Type B pancreatic cell (in vitro differentiated cells): ENCODE measurements at regions not wholly inside any gene's neighbourhood (a gene's known extent, or its start where the extent isn't known, plus 50 kb on each side); places are given as distances from the start of the nearest gene placed in this dataset.

Experiments
- DNase-seq: peaks from one replicate; pipeline ENCODE4 v3.0.0; 2021; ENCODE audit warnings: mixed read lengths; ENCODE audit not compliant: unreplicated experiment; ENCODE audit errors: extremely low spot score
- H3K27ac Mint-ChIP-seq: 2 replicates; pipeline ENCODE4 v1.8.0; 2021; ENCODE audit warnings: mild to moderate bottlenecking, mixed read lengths
- H3K27me3 Mint-ChIP-seq: 2 replicates; pipeline ENCODE4 v1.8.0; 2021; ENCODE audit warnings: mixed read lengths
- H3K36me3 Mint-ChIP-seq: 2 replicates; pipeline ENCODE4 v1.8.0; 2021; ENCODE audit warnings: mixed read lengths
- H3K4me1 Mint-ChIP-seq: one replicate; pipeline ENCODE4 v1.8.0; 2021; ENCODE audit warnings: mixed read lengths; ENCODE audit not compliant: unreplicated experiment
- H3K4me3 Mint-ChIP-seq: 2 replicates; pipeline ENCODE4 v1.8.0; 2021; ENCODE audit warnings: mild to moderate bottlenecking, mixed read lengths
- H3K9me3 Mint-ChIP-seq: 2 replicates; pipeline ENCODE4 v1.8.0; 2021; ENCODE audit warnings: mixed read lengths
- CTCF ChIP-seq: fragments of 200-600 bp; sonication (generic); conservative IDR thresholded peaks from 2 replicates; pipeline ENCODE4 v1.5.0; 2021; ENCODE audit warnings: antibody characterized with exemption, mild to moderate bottlenecking

GRCh38 chr6:163648868-163649267, 234.3 kb downstream of the QKI start:
- Mint-ChIP-seq H3K36me3 (no peaks in the 10 kb centered on the region), H3K4me3 (no peak overlapping the region), H3K27ac (no peak overlapping the region), H3K27me3 (peaks cover 8% of the 10 kb centered on the region), H3K9me3 (no peaks in the 10 kb centered on the region), H3K4me1 (peaks cover 10% of the 10 kb centered on the region)
- DNase-seq = no peak
- no peak for TF ChIP-seq CTCF

- no peak overlapping the region for H3K4me3 Mint-ChIP-seq
- no peak for DNase-seq
- H3K4me1 Mint-ChIP-seq = peaks cover 10% of the 10 kb centered on the region
- H3K27ac Mint-ChIP-seq = no peak overlapping the region
- no peaks in the 10 kb centered on the region for H3K9me3 Mint-ChIP-seq
- no peak for TF ChIP-seq CTCF
- no peaks in the 10 kb centered on the region for H3K36me3 Mint-ChIP-seq
- H3K27me3 Mint-ChIP-seq = peaks cover 8% of the 10 kb centered on the region
Observed at GRCh38 chr6:163647624-163648023, 233.1 kb downstream of the QKI start.

- H3K36me3 Mint-ChIP-seq = no peaks in the 10 kb centered on the region
- H3K4me3 Mint-ChIP-seq = no peak overlapping the region
- DNase-seq = no peak
- no peak for TF ChIP-seq CTCF
- H3K27me3 Mint-ChIP-seq = peaks cover 8% of the 10 kb centered on the region
- H3K4me1 Mint-ChIP-seq = peaks cover 3% of the 10 kb centered on the region
- no peak overlapping the region for H3K27ac Mint-ChIP-seq
- no peaks in the 10 kb centered on the region for H3K9me3 Mint-ChIP-seq
Observed at GRCh38 chr6:163646866-163647265, 232.3 kb downstream of the QKI start.

- no peak for TF ChIP-seq CTCF
- H3K4me1 Mint-ChIP-seq = no peaks in the 10 kb centered on the region
- no peak overlapping the region for H3K27ac Mint-ChIP-seq
- no peaks in the 10 kb centered on the region for H3K9me3 Mint-ChIP-seq
- no peak for DNase-seq
- H3K4me3 Mint-ChIP-seq = no peak overlapping the region
- H3K27me3 Mint-ChIP-seq = peaks cover 8% of the 10 kb centered on the region
- H3K36me3 Mint-ChIP-seq = no peaks in the 10 kb centered on the region
Observed at GRCh38 chr6:163646133-163646532, 231.6 kb downstream of the QKI start.

GRCh38 chr6:163645560-163645959, 231.0 kb downstream of the QKI start:
- Mint-ChIP-seq H3K4me3 (no peak overlapping the region), H3K36me3 (no peaks in the 10 kb centered on the region), H3K27me3 (peaks cover 8% of the 10 kb centered on the region), H3K27ac (no peak overlapping the region), H3K9me3 (no peaks in the 10 kb centered on the region), H3K4me1 (no peaks in the 10 kb centered on the region)
- TF ChIP-seq CTCF = no peak
- no peak for DNase-seq

- H3K36me3 Mint-ChIP-seq = no peaks in the 10 kb centered on the region
- no peak for DNase-seq
- no peaks in the 10 kb centered on the region for H3K9me3 Mint-ChIP-seq
- H3K4me1 Mint-ChIP-seq = no peaks in the 10 kb centered on the region
- H3K4me3 Mint-ChIP-seq = no peak overlapping the region
- TF ChIP-seq CTCF = no peak
- peaks cover 8% of the 10 kb centered on the region for H3K27me3 Mint-ChIP-seq
- H3K27ac Mint-ChIP-seq = no peak overlapping the region
Observed at GRCh38 chr6:163643866-163644265, 229.3 kb downstream of the QKI start.
